Suprapubic skin (tissue), 4 donors: ENCODE measurements at regions not wholly inside any gene's neighbourhood (a gene's known extent, or its start where the extent isn't known, plus 50 kb on each side); places are given as distances from the start of the nearest gene placed in this dataset.

Experiments used
- POLR2A ChIP-seq, 2 donors: fragments of 450-650 bp; IDR thresholded peaks; one replicate each; pipeline ENCODE4 v1.6.1; 2017; ENCODE audit warnings: antibody characterized with exemption in 2 of 2, mild to moderate bottlenecking in 2 of 2, moderate library complexity in 2 of 2
- POLR2AphosphoS5 ChIP-seq, 3 donors: sonication (generic); formaldehyde crosslinking; IDR thresholded peaks; one replicate each; pipeline ENCODE4 v1.6.1; 2017; ENCODE audit warnings: antibody characterized with exemption in 3 of 3

DNA sequence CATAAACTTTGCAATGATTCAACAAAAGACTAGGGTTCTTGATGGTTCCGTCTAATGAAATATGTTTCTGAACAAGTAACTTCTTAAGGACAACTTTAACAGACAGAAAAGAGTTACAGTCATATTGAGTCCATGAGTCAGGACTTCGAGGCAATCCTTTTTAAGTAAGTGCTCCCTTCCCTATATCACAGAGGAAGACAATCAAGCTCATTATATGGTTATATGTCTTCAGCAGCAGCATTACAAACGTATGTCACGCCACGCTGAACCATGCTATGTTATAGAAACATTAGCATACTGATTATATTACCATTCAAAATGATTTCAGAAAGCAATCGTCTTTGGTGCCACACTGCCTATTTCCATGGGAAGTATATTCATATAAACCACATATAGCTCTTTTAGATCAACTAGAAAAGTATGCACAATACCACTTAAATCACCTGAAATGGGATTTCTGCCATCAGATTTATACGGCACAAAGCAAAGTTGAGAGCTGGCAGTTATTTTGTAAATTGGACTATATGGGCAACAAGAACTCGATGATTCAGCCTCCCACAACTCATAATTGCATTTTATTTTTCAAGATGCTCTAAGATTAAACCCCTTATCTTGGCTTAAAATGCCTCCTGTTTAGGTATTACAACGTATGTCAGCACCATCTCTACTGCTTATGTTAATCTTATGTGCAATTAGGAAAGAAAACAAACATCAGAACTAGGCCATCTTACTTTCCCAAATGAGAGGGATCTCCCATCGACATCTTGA is 111.3 kb upstream of the SAMSN1 start:
- no peak for TF ChIP-seq POLR2A (IDR thresholded peaks at IDR 0.05)
- TF ChIP-seq POLR2AphosphoS5 (IDR thresholded peaks at IDR 0.05): no peak
